Spleen (tissue), 7 donors: ENCODE measurements at regions not wholly inside any gene's neighbourhood (a gene's known extent, or its start where the extent isn't known, plus 50 kb on each side); places are given as distances from the start of the nearest gene placed in this dataset.

Experiments used
- POLR2A ChIP-seq, 3 donors: fragments of 450-650 bp; IDR thresholded peaks; one replicate each; pipeline ENCODE4 v1.5.1; 2017; ENCODE audit warnings: antibody characterized with exemption in 3 of 3, mild to moderate bottlenecking in 1 of 3
- POLR2AphosphoS5 ChIP-seq, 3 donors: sonication (generic); formaldehyde crosslinking; IDR thresholded peaks; one replicate each; pipeline ENCODE4 v1.5.1; 2017; ENCODE audit warnings: antibody characterized with exemption in 3 of 3
- TF ChIP-seq, protein P1 (sequence below), 11 experiments: fragments of 200-600 bp in 7 of 11; fragments of 450-650 bp in 4 of 11; sonication (generic) in 4 of 11; IDR thresholded peaks in 8 of 11; conservative IDR thresholded peaks in 3 of 11; 1 replicate in 7 of 11; 2 replicates in 4 of 11; pipeline versions ENCODE4 v1.4.0 to v1.8.0; 2016 to 2021; ENCODE audit warnings: antibody characterized with exemption in 11 of 11, inconsistent platforms in 4 of 11, mild to moderate bottlenecking in 1 of 11
- donor health status: DM: no; HTN: no; CAD: no; lungs with moderate emphysema.
- donor health status: DM: no; HTN: no; CAD: no.
- donor health status: DM: no; HTN: no; CAD: no.

GRCh38 chr3:197611255-197611654 lies 55.5 kb upstream of the BDH1 start:
- TF ChIP-seq, protein P1, sequence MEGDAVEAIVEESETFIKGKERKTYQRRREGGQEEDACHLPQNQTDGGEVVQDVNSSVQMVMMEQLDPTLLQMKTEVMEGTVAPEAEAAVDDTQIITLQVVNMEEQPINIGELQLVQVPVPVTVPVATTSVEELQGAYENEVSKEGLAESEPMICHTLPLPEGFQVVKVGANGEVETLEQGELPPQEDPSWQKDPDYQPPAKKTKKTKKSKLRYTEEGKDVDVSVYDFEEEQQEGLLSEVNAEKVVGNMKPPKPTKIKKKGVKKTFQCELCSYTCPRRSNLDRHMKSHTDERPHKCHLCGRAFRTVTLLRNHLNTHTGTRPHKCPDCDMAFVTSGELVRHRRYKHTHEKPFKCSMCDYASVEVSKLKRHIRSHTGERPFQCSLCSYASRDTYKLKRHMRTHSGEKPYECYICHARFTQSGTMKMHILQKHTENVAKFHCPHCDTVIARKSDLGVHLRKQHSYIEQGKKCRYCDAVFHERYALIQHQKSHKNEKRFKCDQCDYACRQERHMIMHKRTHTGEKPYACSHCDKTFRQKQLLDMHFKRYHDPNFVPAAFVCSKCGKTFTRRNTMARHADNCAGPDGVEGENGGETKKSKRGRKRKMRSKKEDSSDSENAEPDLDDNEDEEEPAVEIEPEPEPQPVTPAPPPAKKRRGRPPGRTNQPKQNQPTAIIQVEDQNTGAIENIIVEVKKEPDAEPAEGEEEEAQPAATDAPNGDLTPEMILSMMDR (IDR thresholded peaks at IDR 0.05 in 8 of 11, conservative IDR thresholded peaks at IDR 0.05 in 3 of 11): no peak
- TF ChIP-seq POLR2AphosphoS5 (IDR thresholded peaks at IDR 0.05): no peak
- no peak for TF ChIP-seq POLR2A (IDR thresholded peaks at IDR 0.05)
